H9 (cell line): ENCODE measurements at regions not wholly inside any gene's neighbourhood (a gene's known extent, or its start where the extent isn't known, plus 50 kb on each side); places are given as distances from the start of the nearest gene placed in this dataset.

Source experiments
- DNase-seq: peaks from one replicate; pipeline ENCODE4 v3.0.0-alpha.2; 2017
- H2AFZ ChIP-seq: one replicate; pipeline ENCODE4 v1.6.1; 2013; ENCODE audit warnings: mild to moderate bottlenecking, low read length, control low read depth, moderate library complexity
- H2AK5ac ChIP-seq: 2 replicates; pipeline ENCODE4 v1.6.1; 2013; ENCODE audit warnings: low read length, control low read depth, mixed read lengths; ENCODE audit not compliant: insufficient read length
- H2BK120ac ChIP-seq: one replicate; pipeline ENCODE4 v1.6.1; 2013; ENCODE audit warnings: low read depth, mild to moderate bottlenecking, low read length, control low read depth, inconsistent platforms; ENCODE audit not compliant: poor library complexity, severe bottlenecking
- H2BK12ac ChIP-seq: 2 replicates; pipeline ENCODE4 v1.6.1; 2013; ENCODE audit warnings: low read length, control low read depth, mixed read lengths, low read depth; ENCODE audit not compliant: insufficient read length
- H2BK15ac ChIP-seq: 2 replicates; pipeline ENCODE4 v1.6.1; 2013; ENCODE audit warnings: low read depth, low read length, control low read depth
- H2BK20ac ChIP-seq: one replicate; pipeline ENCODE4 v1.6.1; 2013; ENCODE audit warnings: low read depth, mild to moderate bottlenecking, low read length, control low read depth, inconsistent platforms; ENCODE audit not compliant: poor library complexity, severe bottlenecking
- H2BK5ac ChIP-seq: 2 replicates; pipeline ENCODE4 v1.6.1; 2013; ENCODE audit warnings: low read length, control low read depth, mixed read lengths; ENCODE audit not compliant: insufficient read length
- H3K14ac ChIP-seq: 2 replicates; pipeline ENCODE4 v1.6.1; 2013; ENCODE audit warnings: low read length, control low read depth; ENCODE audit not compliant: insufficient read depth
- H3K18ac ChIP-seq: 2 replicates; pipeline ENCODE4 v1.6.1; 2013; ENCODE audit warnings: low read depth, mild to moderate bottlenecking, mixed read lengths, low read length, control low read depth; ENCODE audit not compliant: insufficient read length
- H3K23ac ChIP-seq: 2 replicates; pipeline ENCODE4 v1.6.1; 2013; ENCODE audit warnings: low read length, control low read depth, mixed read lengths, low read depth; ENCODE audit not compliant: insufficient read length
- H3K23me2 ChIP-seq: 2 replicates; pipeline ENCODE4 v1.6.1; 2013; ENCODE audit warnings: low read depth, mild to moderate bottlenecking, mixed read lengths, low read length, control low read depth; ENCODE audit not compliant: insufficient read length, poor library complexity, severe bottlenecking
- H3K27ac ChIP-seq: 2 replicates; pipeline ENCODE4 v1.5.1; 2013; ENCODE audit warnings: low read length, control low read depth, mixed read lengths, low read depth; ENCODE audit not compliant: insufficient read length
- H3K27me3 ChIP-seq: 2 replicates; pipeline ENCODE4 v1.6.1; 2013; ENCODE audit warnings: low read length, control low read depth, inconsistent platforms; ENCODE audit not compliant: insufficient read depth
- H3K4ac ChIP-seq: 2 replicates; pipeline ENCODE4 v1.6.1; 2013; ENCODE audit warnings: low read depth, mild to moderate bottlenecking, control low read depth, inconsistent platforms, low read length, moderate library complexity
- H3K4me1 ChIP-seq: 2 replicates; pipeline ENCODE4 v1.6.1; 2013; ENCODE audit warnings: low read length, control low read depth, inconsistent platforms; ENCODE audit not compliant: insufficient read depth
- H3K4me2 ChIP-seq: 2 replicates; pipeline ENCODE4 v1.6.1; 2013; ENCODE audit warnings: low read length, control low read depth, mixed read lengths; ENCODE audit not compliant: insufficient read length, insufficient read depth
- H3K56ac ChIP-seq: 2 replicates; pipeline ENCODE4 v1.6.1; 2013; ENCODE audit warnings: low read depth, mild to moderate bottlenecking, mixed read lengths, low read length, control low read depth; ENCODE audit not compliant: insufficient read length
- H3K79me1 ChIP-seq: 2 replicates; pipeline ENCODE4 v1.6.1; 2013; ENCODE audit warnings: low read depth, mild to moderate bottlenecking, moderate library complexity, low read length, control low read depth, inconsistent platforms; ENCODE audit not compliant: insufficient read depth, poor library complexity, severe bottlenecking
- H3K79me2 ChIP-seq: 2 replicates; pipeline ENCODE4 v1.6.1; 2013; ENCODE audit warnings: low read length, control low read depth, inconsistent platforms; ENCODE audit not compliant: insufficient read depth
- H3K9ac ChIP-seq: 2 replicates; pipeline ENCODE4 v1.6.1; 2013; ENCODE audit warnings: low read length, control low read depth, mixed read lengths; ENCODE audit not compliant: insufficient read length; ENCODE audit errors: extremely low read depth
- H3K9me3 ChIP-seq: one replicate; pipeline ENCODE4 v1.6.1; 2013; ENCODE audit warnings: low read depth, low read length, inconsistent platforms; ENCODE audit not compliant: control insufficient read depth
- H3T11ph ChIP-seq: one replicate; pipeline ENCODE4 v1.6.1; 2013; ENCODE audit warnings: mild to moderate bottlenecking, low read length, control low read depth, inconsistent platforms
- H4K20me1 ChIP-seq: one replicate; pipeline ENCODE4 v1.6.1; 2013; ENCODE audit not compliant: control insufficient read depth, insufficient read length, insufficient read depth
- H4K5ac ChIP-seq: 2 replicates; pipeline ENCODE4 v1.6.1; 2013; ENCODE audit warnings: low read depth, mild to moderate bottlenecking, mixed read lengths, low read length, control low read depth; ENCODE audit not compliant: insufficient read length
- H4K8ac ChIP-seq: replicated peaks from 2 replicates; pipeline ENCODE4 v1.6.1; 2013; ENCODE audit warnings: low read length, control low read depth, mixed read lengths, low read depth; ENCODE audit not compliant: insufficient read length
- H4K91ac ChIP-seq: 2 replicates; pipeline ENCODE4 v1.6.1; 2013; ENCODE audit warnings: low read depth, mild to moderate bottlenecking, moderate library complexity, mixed read lengths, low read length, control low read depth; ENCODE audit not compliant: insufficient read length
- H3K27ac Mint-ChIP-seq, 3 experiments: 2 replicates in 2 of 3; 3 replicates in 1 of 3; pipeline ENCODE4 v1.8.0; 2020 to 2021; ENCODE audit warnings: mixed read lengths in 3 of 3, mild to moderate bottlenecking in 1 of 3, moderate library complexity in 1 of 3
- H3K27me3 Mint-ChIP-seq: 2 replicates; pipeline ENCODE4 v1.8.0; 2021; ENCODE audit warnings: low read depth, mild to moderate bottlenecking, moderate library complexity, mixed read lengths
- H3K36me3 Mint-ChIP-seq, 3 experiments: 2 replicates in 2 of 3; 3 replicates in 1 of 3; pipeline ENCODE4 v1.8.0; 2020 to 2021; ENCODE audit warnings: low read depth in 3 of 3, mixed read lengths in 3 of 3; ENCODE audit not compliant: insufficient read depth in 1 of 3
- H3K4me1 Mint-ChIP-seq, 2 experiments: 2 replicates each; pipeline ENCODE4 v1.8.0; 2020; ENCODE audit warnings: mixed read lengths in 2 of 2
- H3K4me3 Mint-ChIP-seq, 2 experiments: 2 replicates in 1 of 2; 3 replicates in 1 of 2; pipeline ENCODE4 v1.8.0; 2020 to 2021; ENCODE audit warnings: mild to moderate bottlenecking in 2 of 2, mixed read lengths in 2 of 2, moderate library complexity in 1 of 2
- H3K9me3 Mint-ChIP-seq, 2 experiments: 2 replicates in 1 of 2; 3 replicates in 1 of 2; pipeline ENCODE4 v1.8.0; 2020; ENCODE audit warnings: mild to moderate bottlenecking in 2 of 2, mixed read lengths in 2 of 2, moderate library complexity in 1 of 2
- CTCF ChIP-seq: fragments of 200-600 bp; sonication (generic); conservative IDR thresholded peaks from 3 replicates; pipeline ENCODE4 v1.8.0; 2021; ENCODE audit warnings: antibody characterized with exemption, mild to moderate bottlenecking
- WGBS: extraction: QIAGEN DNeasy Blood & Tissue Kit; methylation state at CpG from one replicate; pipeline ENCODE4 v1.1.7; 2013; ENCODE audit warnings: missing lambda C conversion rate, low lambda C conversion rate, mixed read lengths; ENCODE audit not compliant: insufficient read length; ENCODE audit errors: extremely low coverage; 5-methylcytosine and 5-hydroxymethylcytosine counted together

- Histone ChIP-seq H3K27ac (no peak overlapping the region), H2BK15ac (no peak overlapping the region), H2BK5ac (no peak overlapping the region), H3K56ac (no peak overlapping the region), H2BK20ac (no peak overlapping the region), H3K79me1 (no peaks in the 10 kb centered on the region), H4K20me1 (no peaks in the 10 kb centered on the region), H3K14ac (no peak overlapping the region), H2BK12ac (no peak overlapping the region), H3K4me1 (peaks cover 7% of the 10 kb centered on the region), H4K91ac (no peak overlapping the region), H3K9me3 (no peaks in the 10 kb centered on the region), H3T11ph (no peak overlapping the region), H3K23ac (no peak overlapping the region), H3K9ac (no peak overlapping the region), H2BK120ac (no peak overlapping the region), H4K5ac (no peak overlapping the region), H3K79me2 (no peaks in the 10 kb centered on the region), H2AFZ (no peak overlapping the region), H3K4me2 (no peak overlapping the region), H3K4ac (no peak overlapping the region), H4K8ac (no peak overlapping the region), H2AK5ac (no peak overlapping the region), H3K18ac (no peak overlapping the region), H3K27me3 (no peaks in the 10 kb centered on the region), H3K23me2 (no peaks in the 10 kb centered on the region)
- WGBS, result no CpG with 5 or more reads among the region's 2 CpGs
- H3K9me3 Mint-ChIP-seq, result peaks cover 15 to 16% of the 10 kb centered on the region in 2 experiments
- no peak overlapping the region; a peak in 1 of 7 replicates for H3K27ac Mint-ChIP-seq
- peaks cover 2 to 13% (median 5%) of the 10 kb centered on the region in 3 experiments; a peak in 3 of 7 replicates for H3K36me3 Mint-ChIP-seq
- H3K27me3 Mint-ChIP-seq, result peaks cover 1% of the 10 kb centered on the region; the same call in 1 of the 2 replicates
- peak; percentile 16; the same call in 1 of the 3 replicates for TF ChIP-seq CTCF
- DNase-seq, result no peak
- H3K4me1 Mint-ChIP-seq, result peaks cover 10 to 13% of the 10 kb centered on the region in 2 experiments
- no peak overlapping the region for H3K4me3 Mint-ChIP-seq
Observed at GRCh38 chr7:41900532-41900931, 197.6 kb upstream of the INHBA start.
